HEK293 (cell line): ENCODE measurements at regions not wholly inside any gene's neighbourhood (a gene's known extent, or its start where the extent isn't known, plus 50 kb on each side); places are given as distances from the start of the nearest gene placed in this dataset.

ENCODE experiments used
- CTCF ChIA-PET: fragments of 350-600 bp; formaldehyde crosslinking; extraction: SDS; loops from one replicate; lab custom pipeline; 2021; ENCODE audit warnings: antibody characterized with exemption; lab: Yijun Ruan, JAX
- POLR2A ChIA-PET: fragments of 300-600 bp; formaldehyde crosslinking; extraction: SDS; loops from one replicate; lab custom pipeline; 2020; ENCODE audit warnings: antibody characterized with exemption, inconsistent platforms; lab: Yijun Ruan, JAX
- H3K27ac ChIP-seq: fragments of 200-500 bp; sonication (Bioruptor generic); 2 replicates; pipeline ENCODE4 v1.5.1; 2014; ENCODE audit warnings: low read depth, low read length, control low read depth, inconsistent platforms; ENCODE audit errors: extremely low read depth
- H3K36me3 ChIP-seq, 2 experiments: fragments of 200-500 bp in 1 of 2; sonication (Bioruptor generic) in 1 of 2; 1 replicate in 1 of 2; 2 replicates in 1 of 2; pipeline ENCODE4 v1.5.1; 2014 to 2017; ENCODE audit warnings: inconsistent platforms in 2 of 2, low read length in 2 of 2; ENCODE audit not compliant: control insufficient read depth in 2 of 2, insufficient read depth in 1 of 2
- H3K4me1 ChIP-seq: fragments of 200-500 bp; sonication (Bioruptor generic); 2 replicates; pipeline ENCODE4 v1.5.1; 2014; ENCODE audit warnings: mild to moderate bottlenecking, low read length, inconsistent platforms; ENCODE audit not compliant: control insufficient read depth, insufficient read depth
- H3K4me3 ChIP-seq: 2 replicates; pipeline ENCODE4 v1.5.1; 2011; ENCODE audit warnings: low read depth, mild to moderate bottlenecking, control low read depth, low read length, moderate library complexity
- H3K9me3 ChIP-seq: fragments of 200-500 bp; sonication (Bioruptor generic); 2 replicates; pipeline ENCODE4 v1.5.1; 2014; ENCODE audit warnings: low read depth, low read length, inconsistent platforms; ENCODE audit not compliant: control insufficient read depth, insufficient read depth
- KLF17 ChIP-seq: fragments of 450-650 bp; formaldehyde crosslinking; IDR thresholded peaks from 2 replicates; pipeline ENCODE4 v1.5.1; 2016; ENCODE audit warnings: missing biosample characterization, missing genetic modification characterization
- MYNN ChIP-seq: fragments of 450-650 bp; formaldehyde crosslinking; IDR thresholded peaks from 2 replicates; pipeline ENCODE4 v1.5.1; 2016; ENCODE audit warnings: missing biosample characterization, missing genetic modification characterization, borderline replicate concordance
- MZF1 ChIP-seq: fragments of 450-650 bp; formaldehyde crosslinking; IDR thresholded peaks from 2 replicates; pipeline ENCODE4 v1.5.1; 2017; ENCODE audit warnings: missing biosample characterization, missing genetic modification characterization, borderline replicate concordance
- PRDM1 ChIP-seq: fragments of 450-650 bp; formaldehyde crosslinking; IDR thresholded peaks from 2 replicates; pipeline ENCODE4; 2016; ENCODE audit warnings: missing biosample characterization, missing genetic modification characterization
- WT1 ChIP-seq: fragments of 450-650 bp; formaldehyde crosslinking; IDR thresholded peaks from 2 replicates; pipeline ENCODE4 v1.5.1; 2016; ENCODE audit warnings: missing biosample characterization, missing genetic modification characterization
- ZBTB44 ChIP-seq: fragments of 450-650 bp; IDR thresholded peaks from 2 replicates; pipeline ENCODE4 v1.5.1; 2018; ENCODE audit warnings: missing biosample characterization, mild to moderate bottlenecking, missing genetic modification characterization
- ZBTB7A ChIP-seq: fragments of 450-650 bp; formaldehyde crosslinking; IDR thresholded peaks from 2 replicates; pipeline ENCODE4 v1.5.1; 2016; ENCODE audit warnings: low read depth, missing biosample characterization, missing genetic modification characterization
- ZBTB8A ChIP-seq: fragments of 450-650 bp; formaldehyde crosslinking; IDR thresholded peaks from 2 replicates; pipeline ENCODE4 v1.5.1; 2016; ENCODE audit warnings: missing biosample characterization, missing genetic modification characterization
- ZNF266 ChIP-seq: fragments of 450-650 bp; formaldehyde crosslinking; IDR thresholded peaks from 2 replicates; pipeline ENCODE4 v1.5.1; 2016; ENCODE audit warnings: missing biosample characterization, missing genetic modification characterization, low read depth
- ZNF362 ChIP-seq: fragments of 450-650 bp; formaldehyde crosslinking; IDR thresholded peaks from 2 replicates; pipeline ENCODE4 v1.5.1; 2016; ENCODE audit warnings: missing biosample characterization, missing genetic modification characterization
- ZNF398 ChIP-seq: fragments of 450-650 bp; formaldehyde crosslinking; IDR thresholded peaks from 2 replicates; pipeline ENCODE4 v1.5.1; 2017; ENCODE audit warnings: missing biosample characterization, missing genetic modification characterization
- ZNF513 ChIP-seq: fragments of 450-650 bp; IDR thresholded peaks from 2 replicates; pipeline ENCODE4 v1.5.1; 2018; ENCODE audit warnings: missing biosample characterization, missing genetic modification characterization
- ZNF623 ChIP-seq: fragments of 450-650 bp; formaldehyde crosslinking; IDR thresholded peaks from 2 replicates; pipeline ENCODE4 v1.5.1; 2016; ENCODE audit warnings: missing biosample characterization, missing genetic modification characterization
- ZNF624 ChIP-seq: fragments of 450-650 bp; formaldehyde crosslinking; IDR thresholded peaks from 2 replicates; pipeline ENCODE4 v1.5.1; 2017; ENCODE audit warnings: missing biosample characterization, missing genetic modification characterization
- ZNF692 ChIP-seq: fragments of 450-650 bp; formaldehyde crosslinking; IDR thresholded peaks from 2 replicates; pipeline ENCODE4 v1.5.1; 2016; ENCODE audit warnings: missing biosample characterization, missing genetic modification characterization
- TF ChIP-seq, protein P1 (sequence below): fragments of 450-650 bp; formaldehyde crosslinking; IDR thresholded peaks from 2 replicates; pipeline ENCODE4; 2016; ENCODE audit warnings: missing biosample characterization, missing genetic modification characterization

- no peaks in the 10 kb centered on the region for H3K4me1 ChIP-seq
- no peaks in the 10 kb centered on the region for H3K9me3 ChIP-seq
- TF ChIP-seq ZNF398, result no peak
- no peak for TF ChIP-seq ZNF362 (tag by site-specific recombination)
- TF ChIP-seq ZNF513, result no peak
- no peak for TF ChIP-seq ZNF266
- H3K36me3 ChIP-seq, result no peaks in the 10 kb centered on the region; a peak in 1 of 3 replicates
- CTCF ChIA-PET, result interaction anchor here (0.9 kb wide), 1 partner anchor 11 kb away, joined by 3 read pairs; no protein-coding TSS in a partner anchor
- H3K4me3 ChIP-seq, result no peak overlapping the region
- POLR2A ChIA-PET, result no interaction called here
- H3K27ac ChIP-seq, result no peak overlapping the region
These were observed 245.9 kb downstream of the MIAT start for GRCh38 chr22:26903030-26903856.

DNA sequence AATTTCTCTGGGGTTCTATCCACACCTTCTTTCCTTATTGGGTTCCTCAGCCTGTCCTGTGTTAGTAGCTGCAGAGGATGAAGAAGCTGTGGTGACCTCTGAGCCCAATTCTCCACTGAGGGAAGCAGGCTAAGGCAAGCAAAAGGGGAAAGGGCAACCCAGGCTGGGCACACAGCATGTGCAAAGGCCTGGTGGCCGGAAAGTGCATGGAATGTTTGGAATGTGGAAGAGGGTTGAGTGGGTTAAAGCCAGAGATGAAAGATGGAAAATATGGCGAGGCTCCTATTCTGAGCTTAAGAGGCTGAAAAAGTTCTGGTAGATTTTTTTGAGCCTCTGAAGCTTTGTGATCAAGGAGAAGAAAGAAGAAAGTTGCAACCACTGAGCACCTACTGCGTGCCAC is 247.1 kb downstream of the MIAT start:
- Histone ChIP-seq H3K36me3 (no peaks in the 10 kb centered on the region; a peak in 1 of 3 replicates), H3K9me3 (no peaks in the 10 kb centered on the region), H3K4me1 (no peaks in the 10 kb centered on the region), H3K27ac (no peak overlapping the region), H3K4me3 (no peak overlapping the region)
- TF ChIP-seq MYNN (tag by site-specific recombination) (no peak), WT1 (tag by site-specific recombination) (no peak), MZF1 (tag by site-specific recombination) (no peak), KLF17 (no peak), ZNF623 (tag by site-specific recombination) (peak; percentile 36; the same call in 1 of the 2 replicates)
- TF ChIP-seq, protein P1, sequence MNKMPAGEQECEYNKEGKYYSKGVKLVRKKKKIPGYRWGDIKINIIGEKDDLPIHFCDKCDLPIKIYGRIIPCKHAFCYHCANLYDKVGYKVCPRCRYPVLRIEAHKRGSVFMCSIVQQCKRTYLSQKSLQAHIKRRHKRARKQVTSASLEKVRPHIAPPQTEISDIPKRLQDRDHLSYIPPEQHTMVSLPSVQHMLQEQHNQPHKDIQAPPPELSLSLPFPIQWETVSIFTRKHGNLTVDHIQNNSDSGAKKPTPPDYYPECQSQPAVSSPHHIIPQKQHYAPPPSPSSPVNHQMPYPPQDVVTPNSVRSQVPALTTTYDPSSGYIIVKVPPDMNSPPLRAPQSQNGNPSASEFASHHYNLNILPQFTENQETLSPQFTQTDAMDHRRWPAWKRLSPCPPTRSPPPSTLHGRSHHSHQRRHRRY (tag by site-specific recombination), result no peak
- ChIA-PET POLR2A (no interaction called here), CTCF (interaction anchor here (0.6 to 1.1 kb wide), 3 partner anchors 12 to 1110 kb away, joined by 3 to 4 read pairs (median 4); no protein-coding TSS in a partner anchor)

DNA sequence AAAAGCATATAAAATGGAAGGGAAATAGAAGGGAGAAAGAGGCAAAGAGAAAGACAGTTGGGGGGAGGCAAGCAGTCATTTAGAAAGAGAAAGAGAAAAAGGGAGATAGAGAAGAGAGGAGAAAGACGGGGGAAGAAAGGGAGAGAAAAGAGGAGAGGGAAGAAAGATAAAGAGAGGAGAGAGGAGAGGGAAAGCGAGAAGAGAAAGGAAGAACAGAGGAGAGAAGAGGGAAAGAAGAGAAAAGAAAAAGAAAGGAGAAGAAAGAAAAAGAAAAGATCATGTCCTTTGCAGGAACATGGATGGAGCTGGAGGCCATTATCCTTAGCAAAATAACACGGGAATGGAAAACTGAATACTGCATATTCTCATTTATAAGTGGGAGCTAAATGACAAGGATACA is 247.7 kb downstream of the MIAT start:
- Histone ChIP-seq H3K27ac (no peak overlapping the region), H3K4me3 (no peak overlapping the region), H3K36me3 (no peaks in the 10 kb centered on the region; a peak in 1 of 3 replicates), H3K4me1 (no peaks in the 10 kb centered on the region), H3K9me3 (no peaks in the 10 kb centered on the region)
- ChIA-PET POLR2A (no interaction called here), CTCF (interaction anchor here (0.6 to 1.1 kb wide), 2 partner anchors 14 to 1109 kb away, joined by 4 read pairs; no protein-coding TSS in a partner anchor)
- TF ChIP-seq ZNF692 (tag by site-specific recombination) (no peak), ZBTB7A (no peak), ZBTB8A (tag by site-specific recombination) (no peak), PRDM1 (tag by site-specific recombination) (peak; percentile 92), ZBTB44 (no peak), ZNF624 (tag by site-specific recombination) (no peak)
